ENCODE measurements at regions not wholly inside any gene's neighbourhood (a gene's known extent, or its start where the extent isn't known, plus 50 kb on each side); places are given as distances from the start of the nearest gene placed in this dataset.
A peak's percentile ranks its signal among the peaks of the same experiment; 100 is the strongest.

- DNase-seq (ENCODE audit: low read depth in 2 of 2), result no peak
These were observed 70.1 kb upstream of the PTGFR start for GRCh38 chr1:78420688-78421087.

- no peak for DNase-seq (ENCODE audit: low read depth in 2 of 2)
These were observed 66.1 kb upstream of the PTGFR start for GRCh38 chr1:78424720-78425119.

- no peak for DNase-seq (ENCODE audit: low read depth in 2 of 2)
These were observed 64.4 kb upstream of the PTGFR start for GRCh38 chr1:78426408-78426807.

GRCh38 chr1:78427506-78427905 lies 63.3 kb upstream of the PTGFR start:
- DNase-seq (ENCODE audit: low read depth in 2 of 2), result no peak

DNA sequence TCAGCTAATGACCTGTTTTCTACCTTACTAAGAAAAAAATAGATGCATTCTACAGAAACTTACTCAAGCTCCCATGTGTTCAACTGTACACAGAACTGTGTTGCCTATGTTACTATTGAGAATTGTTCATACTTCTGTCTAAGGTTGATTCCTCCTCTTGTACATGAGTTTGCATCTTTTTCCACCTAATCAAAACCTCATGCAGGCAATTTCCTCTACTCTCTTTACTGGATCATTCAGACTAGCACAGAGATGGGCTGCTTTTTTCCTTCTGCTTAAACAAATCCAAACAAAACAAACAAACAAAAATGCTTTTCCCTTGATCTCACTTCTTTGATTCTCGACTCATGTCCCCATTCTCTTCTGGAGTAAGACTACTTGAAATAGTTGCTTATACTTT lies 58.8 kb upstream of the PTGFR start:
- DNase-seq (ENCODE audit: low read depth in 2 of 2), result no peak

DNA sequence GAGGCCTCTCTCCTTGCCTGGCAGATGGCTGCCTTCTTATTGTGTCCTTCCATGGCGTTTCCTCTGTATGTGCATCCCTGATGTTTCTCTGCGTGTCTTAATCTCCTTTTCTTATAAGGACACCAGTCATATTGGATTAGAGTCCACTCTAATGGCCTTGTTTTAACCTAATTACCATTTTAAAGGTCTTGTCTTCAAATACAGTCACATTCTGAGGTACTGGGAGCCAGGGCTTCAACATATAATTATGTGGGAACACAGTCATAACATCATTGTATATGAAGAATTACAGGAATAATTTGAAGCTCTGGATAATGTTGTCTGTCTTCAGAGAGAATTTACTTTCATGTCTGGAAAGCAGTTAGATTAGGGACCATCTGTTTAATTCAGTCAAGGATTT lies 56.4 kb upstream of the PTGFR start:
- no peak for DNase-seq (ENCODE audit: low read depth in 2 of 2)

GRCh38 chr1:78436961-78437360 lies 53.8 kb upstream of the PTGFR start:
- DNase-seq (ENCODE audit: low read depth in 2 of 2), result no peak

DNA sequence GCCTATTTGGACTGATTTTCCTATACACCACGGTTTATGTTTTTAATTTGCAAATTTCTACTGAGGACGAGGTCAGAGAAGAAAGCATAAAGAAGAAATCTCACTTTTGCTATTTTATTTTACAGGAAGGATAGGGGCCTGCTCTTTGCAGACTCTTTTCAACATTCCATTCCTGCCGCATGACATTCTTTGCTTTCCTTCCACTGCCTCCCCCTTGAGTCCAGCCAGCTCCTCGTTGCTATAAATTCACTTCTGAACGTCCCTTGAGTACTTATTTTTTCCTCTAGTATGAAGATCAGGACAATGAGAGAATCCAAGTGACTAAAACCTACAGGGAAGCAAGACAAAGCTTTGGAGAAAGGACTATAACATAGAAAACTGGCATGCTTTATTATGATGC lies 53.4 kb upstream of the PTGFR start:
- no peak for DNase-seq (ENCODE audit: low read depth in 2 of 2)

- DNase-seq (ENCODE audit: low read depth in 2 of 2), result no peak
These were observed 52.8 kb upstream of the PTGFR start for GRCh38 chr1:78437941-78438340.

DNA sequence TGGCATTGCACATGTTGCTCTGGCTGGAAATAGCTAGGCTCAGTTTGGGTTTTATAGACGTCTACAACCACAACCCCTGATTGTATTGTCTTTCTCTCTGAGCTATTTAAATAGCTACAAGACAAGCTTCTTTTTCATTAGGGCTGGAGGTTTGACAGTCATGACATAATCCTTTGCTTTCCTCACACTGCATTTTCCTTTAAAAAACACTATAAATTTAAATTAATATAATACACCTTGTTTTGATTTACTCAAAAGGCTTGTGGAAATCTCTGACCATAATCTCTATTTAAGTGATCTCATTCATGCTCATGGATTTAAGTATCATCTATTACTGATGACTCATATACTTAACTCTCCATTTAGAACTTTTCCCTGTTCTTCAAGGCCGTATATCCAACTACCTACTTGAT lies 50.4 kb upstream of the PTGFR start:
- peak; percentile 64 to 72 for DNase-seq (ENCODE audit: low read depth in 2 of 2)

All from fibroblast of skin of left biceps (primary cell).